ENCODE measurements at regions not wholly inside any gene's neighbourhood (a gene's known extent, or its start where the extent isn't known, plus 50 kb on each side); places are given as distances from the start of the nearest gene placed in this dataset.
"Not testable (repeated sequence)": the region's sequence is repeated elsewhere in the genome, so short reads cannot be mapped to it uniquely, and the experiment has no call there.

- DNase-seq, result no peak
These were observed 53.0 kb upstream of the ZNF831 start for GRCh38 chr20:59110607-59111006.

- DNase-seq, result no peak
These were observed 58.0 kb upstream of the ZNF831 start for GRCh38 chr20:59105581-59105980.

- peak; percentile 63 for DNase-seq
These were observed 58.8 kb upstream of the ZNF831 start for GRCh38 chr20:59104831-59105230.

GRCh38 chr20:59103573-59103972 lies 60.0 kb upstream of the ZNF831 start:
- DNase-seq, result peak; percentile 29

- DNase-seq, result peak; percentile 69
These were observed 60.3 kb upstream of the PRELID3B start for GRCh38 chr20:59102841-59103299.

- DNase-seq, result peak; percentile 59
These were observed 59.4 kb upstream of the PRELID3B start for GRCh38 chr20:59101961-59102360.

- DNase-seq, result not testable (repeated sequence)
These were observed 57.3 kb upstream of the PRELID3B start for GRCh38 chr20:59099864-59100263.

GRCh38 chr20:59095140-59095539 lies 52.6 kb upstream of the PRELID3B start:
- no peak for DNase-seq

- no peak for DNase-seq
These were observed 52.0 kb upstream of the PRELID3B start for GRCh38 chr20:59094576-59094975.

Measured in suppressor macrophage treated with lipopolysaccharide for 4 hours (primary cell).